ENCODE measurements at regions not wholly inside any gene's neighbourhood (a gene's known extent, or its start where the extent isn't known, plus 50 kb on each side); places are given as distances from the start of the nearest gene placed in this dataset.

DNA sequence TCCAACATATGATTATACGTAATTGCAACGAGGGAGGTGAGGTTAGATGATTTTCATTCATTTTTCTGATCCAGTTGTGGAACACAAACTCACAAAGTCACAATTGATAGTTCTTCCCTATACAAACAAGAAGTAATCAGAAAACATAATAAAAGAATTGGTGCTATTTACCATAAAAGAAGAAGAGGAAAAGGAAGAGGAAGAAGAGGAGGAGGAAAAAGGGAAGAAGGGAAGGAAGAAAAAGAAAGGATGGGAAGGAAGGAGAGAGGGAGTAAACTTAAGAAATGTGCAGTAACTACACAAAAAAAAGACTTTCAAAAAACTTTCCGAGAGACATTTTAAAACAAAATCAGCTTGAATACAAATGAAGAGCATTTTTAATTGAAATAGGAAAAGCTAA lies 65.0 kb downstream of the CCDC71L start:
- Histone ChIP-seq H3K27ac (ENCODE audit: low read depth in 2 of 2, low read length in 2 of 2) (no peak overlapping the region), H3K4me1 (ENCODE audit: control insufficient read depth in 2 of 3, insufficient read depth in 2 of 3, low read depth in 1 of 3, low read length in 3 of 3) (no peaks in the 10 kb centered on the region), H3K9ac (ENCODE audit: low read length in 3 of 3) (no peak overlapping the region), H3K4me3 (ENCODE audit: low read length in 3 of 3) (no peak overlapping the region), H3K27me3 (ENCODE audit: control insufficient read depth, insufficient read depth, low read length) (no peaks in the 10 kb centered on the region), H3K36me3 (ENCODE audit: control insufficient read depth in 2 of 3, insufficient read depth in 3 of 3, low read length in 3 of 3) (no peaks in the 10 kb centered on the region), H3K9me3 (ENCODE audit: control insufficient read depth in 2 of 3, insufficient read depth in 1 of 3, low read length in 3 of 3) (no peaks in the 10 kb centered on the region)
- FAIRE-seq (no peak), DNase-seq (no peak)
- intact Hi-C loops (cut with DNase I), result no loop called here
- TF ChIP-seq, protein P1, sequence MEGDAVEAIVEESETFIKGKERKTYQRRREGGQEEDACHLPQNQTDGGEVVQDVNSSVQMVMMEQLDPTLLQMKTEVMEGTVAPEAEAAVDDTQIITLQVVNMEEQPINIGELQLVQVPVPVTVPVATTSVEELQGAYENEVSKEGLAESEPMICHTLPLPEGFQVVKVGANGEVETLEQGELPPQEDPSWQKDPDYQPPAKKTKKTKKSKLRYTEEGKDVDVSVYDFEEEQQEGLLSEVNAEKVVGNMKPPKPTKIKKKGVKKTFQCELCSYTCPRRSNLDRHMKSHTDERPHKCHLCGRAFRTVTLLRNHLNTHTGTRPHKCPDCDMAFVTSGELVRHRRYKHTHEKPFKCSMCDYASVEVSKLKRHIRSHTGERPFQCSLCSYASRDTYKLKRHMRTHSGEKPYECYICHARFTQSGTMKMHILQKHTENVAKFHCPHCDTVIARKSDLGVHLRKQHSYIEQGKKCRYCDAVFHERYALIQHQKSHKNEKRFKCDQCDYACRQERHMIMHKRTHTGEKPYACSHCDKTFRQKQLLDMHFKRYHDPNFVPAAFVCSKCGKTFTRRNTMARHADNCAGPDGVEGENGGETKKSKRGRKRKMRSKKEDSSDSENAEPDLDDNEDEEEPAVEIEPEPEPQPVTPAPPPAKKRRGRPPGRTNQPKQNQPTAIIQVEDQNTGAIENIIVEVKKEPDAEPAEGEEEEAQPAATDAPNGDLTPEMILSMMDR (IDR thresholded peaks at IDR 0.05; ENCODE audit: borderline replicate concordance, extremely low read depth, insufficient read depth), result no peak

GRCh38 chr7:106593028-106593417 lies 67.9 kb downstream of the CCDC71L start:
- Histone ChIP-seq H3K27ac (ENCODE audit: low read depth in 2 of 2, low read length in 2 of 2) (no peak overlapping the region), H3K4me1 (ENCODE audit: control insufficient read depth in 2 of 3, insufficient read depth in 2 of 3, low read depth in 1 of 3, low read length in 3 of 3) (no peaks in the 10 kb centered on the region), H3K27me3 (ENCODE audit: control insufficient read depth, insufficient read depth, low read length) (no peaks in the 10 kb centered on the region), H3K36me3 (ENCODE audit: control insufficient read depth in 2 of 3, insufficient read depth in 3 of 3, low read length in 3 of 3) (no peaks in the 10 kb centered on the region), H3K9ac (ENCODE audit: low read length in 3 of 3) (no peak overlapping the region), H3K9me3 (ENCODE audit: control insufficient read depth in 2 of 3, insufficient read depth in 1 of 3, low read length in 3 of 3) (no peaks in the 10 kb centered on the region), H3K4me3 (ENCODE audit: low read length in 3 of 3) (no peak overlapping the region)
- DNase-seq, result no peak
- no peak for FAIRE-seq
- intact Hi-C loops (cut with DNase I), result no loop called here
- TF ChIP-seq, protein P1 (IDR thresholded peaks at IDR 0.05; ENCODE audit: borderline replicate concordance, extremely low read depth, insufficient read depth), result no peak

DNA sequence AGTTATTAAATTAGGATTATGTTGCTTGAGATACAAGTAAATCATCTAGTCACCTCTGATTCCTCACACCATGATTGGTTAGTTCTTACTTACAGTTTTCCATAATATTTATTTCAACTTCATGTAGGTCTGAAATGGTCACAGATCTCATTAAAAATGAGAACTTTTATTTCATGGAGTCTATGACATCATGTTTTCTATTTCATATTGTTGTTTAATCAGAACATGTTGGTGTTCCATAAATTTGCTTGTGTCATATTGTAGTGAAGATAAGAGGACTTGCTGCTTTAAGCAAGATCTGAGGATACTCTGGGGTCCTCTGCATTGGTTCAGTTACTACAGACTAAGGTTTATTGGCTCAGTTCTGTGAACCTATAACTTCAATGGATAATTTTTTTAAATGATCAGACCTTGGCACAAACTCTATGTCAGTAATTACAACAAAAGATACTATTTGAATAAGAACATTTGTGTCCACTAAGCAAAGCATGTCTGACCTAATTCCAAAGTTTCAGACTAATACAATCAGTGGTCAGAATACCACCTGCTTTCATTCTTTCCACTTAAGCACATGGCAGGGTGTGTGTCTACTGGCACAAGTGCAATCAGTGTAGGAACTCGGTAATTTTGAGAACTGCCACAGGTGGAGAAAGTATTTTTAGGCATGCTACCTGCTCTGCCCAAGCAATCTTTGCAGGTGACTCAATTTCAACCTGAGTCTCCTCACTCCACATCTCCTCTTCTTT lies 68.5 kb downstream of the CCDC71L start:
- Histone ChIP-seq H3K36me3 (ENCODE audit: control insufficient read depth in 2 of 3, insufficient read depth in 3 of 3, low read length in 3 of 3) (no peaks in the 10 kb centered on the region), H3K4me1 (ENCODE audit: control insufficient read depth in 2 of 3, insufficient read depth in 2 of 3, low read depth in 1 of 3, low read length in 3 of 3) (no peaks in the 10 kb centered on the region), H3K9me3 (ENCODE audit: control insufficient read depth in 2 of 3, insufficient read depth in 1 of 3, low read length in 3 of 3) (no peaks in the 10 kb centered on the region), H3K9ac (ENCODE audit: low read length in 3 of 3) (no peak overlapping the region), H3K27me3 (ENCODE audit: control insufficient read depth, insufficient read depth, low read length) (no peaks in the 10 kb centered on the region), H3K4me3 (ENCODE audit: low read length in 3 of 3) (no peak overlapping the region), H3K27ac (ENCODE audit: low read depth in 2 of 2, low read length in 2 of 2) (no peak overlapping the region)
- intact Hi-C loops (cut with DNase I), result no loop called here
- FAIRE-seq (no peak), DNase-seq (no peak)
- TF ChIP-seq, protein P1 (IDR thresholded peaks at IDR 0.05; ENCODE audit: borderline replicate concordance, extremely low read depth, insufficient read depth), result no peak

- no peak overlapping the region for H3K4me3 ChIP-seq (ENCODE audit: low read length in 3 of 3)
- no peaks in the 10 kb centered on the region for H3K36me3 ChIP-seq (ENCODE audit: control insufficient read depth in 2 of 3, insufficient read depth in 3 of 3, low read length in 3 of 3)
- H3K9ac ChIP-seq (ENCODE audit: low read length in 3 of 3), result no peak overlapping the region
- intact Hi-C loops (cut with DNase I), result no loop called here
- FAIRE-seq (no peak), DNase-seq (no peak)
- no peaks in the 10 kb centered on the region for H3K4me1 ChIP-seq (ENCODE audit: control insufficient read depth in 2 of 3, insufficient read depth in 2 of 3, low read depth in 1 of 3, low read length in 3 of 3)
- TF ChIP-seq, protein P1 (IDR thresholded peaks at IDR 0.05; ENCODE audit: borderline replicate concordance, extremely low read depth, insufficient read depth), result no peak
- H3K9me3 ChIP-seq (ENCODE audit: control insufficient read depth in 2 of 3, insufficient read depth in 1 of 3, low read length in 3 of 3), result no peaks in the 10 kb centered on the region
- no peaks in the 10 kb centered on the region for H3K27me3 ChIP-seq (ENCODE audit: control insufficient read depth, insufficient read depth, low read length)
- no peak overlapping the region for H3K27ac ChIP-seq (ENCODE audit: low read depth in 2 of 2, low read length in 2 of 2)
Observed at GRCh38 chr7:106591146-106591545, 69.8 kb downstream of the CCDC71L start.
